Fibroblast of mammary gland (primary cell): ENCODE measurements at regions not wholly inside any gene's neighbourhood (a gene's known extent, or its start where the extent isn't known, plus 50 kb on each side); places are given as distances from the start of the nearest gene placed in this dataset.

Experiments
- DNase-seq: peaks from one replicate; pipeline ENCODE4 v3.0.0-alpha.2; 2010; ENCODE audit warnings: low read depth
- H3K4me3 ChIP-seq: 2 replicates; pipeline ENCODE4 v1.5.1; 2011; ENCODE audit warnings: low read depth, mild to moderate bottlenecking, low read length, moderate library complexity; ENCODE audit not compliant: control insufficient read depth
- CTCF ChIP-seq: conservative IDR thresholded peaks from 2 replicates; pipeline ENCODE4 v1.5.1; 2011; ENCODE audit warnings: low read depth, low read length, inconsistent platforms; ENCODE audit not compliant: control insufficient read depth, insufficient read depth

GRCh38 chr1:30232288-30232899 lies 491.0 kb downstream of the MATN1 start:
- H3K4me3 ChIP-seq: no peak overlapping the region
- DNase-seq: peak; percentile 5
- TF ChIP-seq CTCF: peak; percentile 50

- no peak for DNase-seq
- TF ChIP-seq CTCF: no peak
- no peak overlapping the region for H3K4me3 ChIP-seq
Measured at GRCh38 chr1:30229960-30230359, 493.4 kb downstream of the MATN1 start.

- TF ChIP-seq CTCF: no peak
- H3K4me3 ChIP-seq: no peak overlapping the region
- DNase-seq: no peak
Measured at GRCh38 chr1:30229557-30229956, 493.8 kb downstream of the MATN1 start.

GRCh38 chr1:30226648-30227047 lies 496.7 kb downstream of the MATN1 start:
- H3K4me3 ChIP-seq: no peak overlapping the region
- DNase-seq: no peak
- no peak for TF ChIP-seq CTCF

- no peak overlapping the region for H3K4me3 ChIP-seq
- TF ChIP-seq CTCF: no peak
- no peak for DNase-seq
Measured at GRCh38 chr1:30225357-30225756, 498.0 kb downstream of the MATN1 start.

- no peak overlapping the region for H3K4me3 ChIP-seq
- no peak for TF ChIP-seq CTCF
- DNase-seq: no peak
Measured at GRCh38 chr1:30219675-30220074, 503.7 kb downstream of the MATN1 start.

- no peak for TF ChIP-seq CTCF
Measured at GRCh38 chr1:30218438-30218837, 504.9 kb downstream of the MATN1 start.

More at GRCh38 chr1:30218438-30218837, 504.9 kb downstream of the MATN1 start:
- H3K4me3 ChIP-seq: no peak overlapping the region
- DNase-seq: no peak
